GM19372 (cell line): ENCODE measurements at regions not wholly inside any gene's neighbourhood (a gene's known extent, or its start where the extent isn't known, plus 50 kb on each side); places are given as distances from the start of the nearest gene placed in this dataset.

ENCODE experiments used
- ATAC-seq: cut with Tn5 transposase; IDR thresholded peaks from one replicate; pipeline ENCODE4 v1.9.1; 2021; ENCODE audit warnings: mild to moderate bottlenecking, low read depth, moderate library complexity; ENCODE audit not compliant: unreplicated experiment

GRCh38 chr9:124206391-124206790, 51.4 kb upstream of the NEK6 start:
- ATAC-seq: no peak
